SK-N-SH (cell line): ENCODE measurements at regions not wholly inside any gene's neighbourhood (a gene's known extent, or its start where the extent isn't known, plus 50 kb on each side); places are given as distances from the start of the nearest gene placed in this dataset.

Source experiments
- CHD2 ChIP-seq: fragments of 150-350 bp; IDR thresholded peaks from 2 replicates; pipeline ENCODE4 v1.6.1; 2018; ENCODE audit warnings: low read length; ENCODE audit not compliant: partially characterized antibody
- CTCF ChIP-seq: fragments of 200-600 bp; sonication (generic); IDR thresholded peaks from 2 replicates; pipeline ENCODE4 v1.6.1; 2017; ENCODE audit warnings: antibody characterized with exemption, mild to moderate bottlenecking, moderate library complexity
- EP300 ChIP-seq, 2 experiments: IDR thresholded peaks; 2 replicates each; pipeline versions ENCODE4 v1.4.0 to v1.6.1; 2012; ENCODE audit warnings: borderline replicate concordance in 1 of 2, low read depth in 1 of 2, low read length in 1 of 2
- EZH2phosphoT487 ChIP-seq: fragments of 200-600 bp; sonication (generic); IDR thresholded peaks from 2 replicates; pipeline ENCODE4 v1.6.1; 2017; ENCODE audit warnings: low read depth, mixed run types, mild to moderate bottlenecking, antibody characterized with exemption, moderate library complexity, borderline replicate concordance
- JUND ChIP-seq: IDR thresholded peaks from 2 replicates; pipeline ENCODE4 v1.4.0; 2012
- RAD21 ChIP-seq: IDR thresholded peaks from 2 replicates; pipeline ENCODE4 v1.6.1; 2012; ENCODE audit warnings: mild to moderate bottlenecking, low read length
- TAF1 ChIP-seq: IDR thresholded peaks from 2 replicates; pipeline ENCODE4 v1.6.1; 2012; ENCODE audit warnings: low read depth, mild to moderate bottlenecking, low read length, moderate library complexity, borderline replicate concordance
- YY1 ChIP-seq: IDR thresholded peaks from 2 replicates; pipeline ENCODE4 v1.4.0; 2012; ENCODE audit warnings: low read depth, mild to moderate bottlenecking

GRCh38 chr1:5532811-5533210 lies 459.4 kb downstream of the NPHP4 start:
- TF ChIP-seq CTCF (no peak), RAD21 (no peak), EZH2phosphoT487 (no peak), CHD2 (no peak), EP300 (IDR thresholded peaks at IDR 0.05; ENCODE audit: borderline replicate concordance in 1 of 2, low read depth in 1 of 2, low read length in 1 of 2) (no peak), JUND (no peak), TAF1 (no peak), YY1 (no peak)
